ENCODE measurements at regions not wholly inside any gene's neighbourhood (a gene's known extent, or its start where the extent isn't known, plus 50 kb on each side); places are given as distances from the start of the nearest gene placed in this dataset.

DNA sequence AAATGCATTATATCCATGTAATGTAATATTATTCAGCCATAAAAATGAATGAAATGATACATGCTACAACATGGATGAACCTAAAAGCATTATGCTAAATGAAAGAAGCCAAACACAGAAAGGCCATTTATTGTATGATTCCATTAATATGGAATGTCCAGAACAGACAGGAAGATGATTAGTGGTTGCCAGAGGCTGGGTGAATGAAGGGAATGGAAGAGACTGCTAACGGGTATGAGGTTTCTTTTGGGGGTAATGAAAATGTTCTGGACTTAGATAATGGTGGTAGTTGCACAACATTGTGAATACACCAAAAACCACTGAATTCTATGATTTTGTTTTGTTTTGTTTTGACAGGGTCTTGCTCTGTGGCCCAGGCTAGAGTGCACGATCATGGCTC, 61.6 kb upstream of the MAP4 start:
- TF ChIP-seq EZH2phosphoT487 (IDR thresholded peaks at IDR 0.05; ENCODE audit: borderline replicate concordance, low read length) (no peak), EZH2 (IDR thresholded peaks at IDR 0.05; ENCODE audit: low read length, unreplicated experiment) (no peak)
- TF ChIP-seq, protein P1, sequence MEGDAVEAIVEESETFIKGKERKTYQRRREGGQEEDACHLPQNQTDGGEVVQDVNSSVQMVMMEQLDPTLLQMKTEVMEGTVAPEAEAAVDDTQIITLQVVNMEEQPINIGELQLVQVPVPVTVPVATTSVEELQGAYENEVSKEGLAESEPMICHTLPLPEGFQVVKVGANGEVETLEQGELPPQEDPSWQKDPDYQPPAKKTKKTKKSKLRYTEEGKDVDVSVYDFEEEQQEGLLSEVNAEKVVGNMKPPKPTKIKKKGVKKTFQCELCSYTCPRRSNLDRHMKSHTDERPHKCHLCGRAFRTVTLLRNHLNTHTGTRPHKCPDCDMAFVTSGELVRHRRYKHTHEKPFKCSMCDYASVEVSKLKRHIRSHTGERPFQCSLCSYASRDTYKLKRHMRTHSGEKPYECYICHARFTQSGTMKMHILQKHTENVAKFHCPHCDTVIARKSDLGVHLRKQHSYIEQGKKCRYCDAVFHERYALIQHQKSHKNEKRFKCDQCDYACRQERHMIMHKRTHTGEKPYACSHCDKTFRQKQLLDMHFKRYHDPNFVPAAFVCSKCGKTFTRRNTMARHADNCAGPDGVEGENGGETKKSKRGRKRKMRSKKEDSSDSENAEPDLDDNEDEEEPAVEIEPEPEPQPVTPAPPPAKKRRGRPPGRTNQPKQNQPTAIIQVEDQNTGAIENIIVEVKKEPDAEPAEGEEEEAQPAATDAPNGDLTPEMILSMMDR (conservative IDR thresholded peaks at IDR 0.05; ENCODE audit: low read depth, low read length) = no peak

Data from PC-3 (cell line).